GM19239 (cell line): ENCODE measurements at regions not wholly inside any gene's neighbourhood (a gene's known extent, or its start where the extent isn't known, plus 50 kb on each side); places are given as distances from the start of the nearest gene placed in this dataset.

Experiments
- DNase-seq: peaks from one replicate; pipeline ENCODE4 v3.0.0; 2011; ENCODE audit warnings: low spot score; ENCODE audit not compliant: insufficient read length
- FAIRE-seq: peaks from 2 replicates; lab custom pipeline; 2011; peaks lifted over from hg19 to GRCh38; lab: Jason Lieb, UNC

DNA sequence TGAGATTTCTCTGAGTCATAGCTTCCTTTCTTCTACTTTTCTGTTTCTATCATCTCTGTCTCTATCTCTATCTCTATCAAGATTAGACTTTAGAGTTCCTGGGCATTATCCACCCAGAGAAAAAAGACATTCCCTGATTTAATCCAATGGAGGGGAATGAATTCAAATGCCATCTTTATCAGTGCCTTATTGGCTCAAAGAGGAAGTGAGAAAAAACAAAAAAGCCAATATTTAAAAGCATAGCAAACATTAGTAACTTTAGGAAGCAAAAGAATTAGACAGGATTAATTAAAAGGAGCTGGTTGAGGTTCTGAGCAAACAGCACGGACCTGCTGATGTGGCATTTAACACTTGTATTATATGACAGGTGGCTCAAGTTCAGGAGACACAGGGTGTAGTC is 736.5 kb downstream of the REEP3 start:
- FAIRE-seq = no peak
- no peak for DNase-seq

DNA sequence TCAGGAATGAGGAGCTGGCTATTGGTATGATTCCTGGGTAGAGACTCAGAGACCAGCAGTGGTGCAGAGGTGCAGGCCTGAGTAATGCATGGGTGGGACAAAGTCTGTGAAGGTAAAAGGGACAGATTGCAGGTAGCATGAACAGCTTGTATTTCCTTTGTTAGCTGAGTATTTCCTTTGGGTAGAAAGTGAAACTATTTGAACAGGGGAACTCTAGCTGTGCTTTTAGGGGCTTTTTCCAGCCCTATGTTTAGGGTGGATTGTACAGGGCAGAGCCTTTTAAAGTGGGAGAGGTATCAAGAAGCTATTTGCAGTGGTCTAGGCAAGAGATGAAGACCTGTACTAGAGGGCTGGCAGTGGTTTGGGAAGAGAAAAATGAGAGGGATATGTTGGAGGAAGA is 739.9 kb downstream of the REEP3 start:
- FAIRE-seq = no peak

DNA sequence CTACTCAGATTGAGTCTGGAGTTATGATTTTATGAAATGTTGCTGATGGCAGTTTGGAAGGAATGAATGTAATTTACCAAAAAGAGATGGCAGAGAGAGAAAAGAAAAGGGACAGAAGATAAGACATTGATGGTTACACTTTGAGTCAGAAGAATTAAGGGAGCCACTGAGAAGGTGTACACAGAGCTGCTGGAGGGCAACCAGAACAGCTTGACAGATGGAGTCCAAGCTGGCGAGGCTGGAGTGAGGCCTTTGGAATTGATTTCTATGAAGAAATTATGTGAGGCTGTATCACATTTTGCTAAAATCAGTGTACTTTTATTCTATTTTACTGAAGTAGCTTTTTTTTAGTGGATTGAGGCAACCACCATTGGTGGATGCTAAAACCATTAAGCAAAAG is 740.5 kb downstream of the REEP3 start:
- DNase-seq = no peak
- no peak for FAIRE-seq

More for the DNA sequence above, 739.9 kb downstream of the REEP3 start:
- DNase-seq = no peak

DNA sequence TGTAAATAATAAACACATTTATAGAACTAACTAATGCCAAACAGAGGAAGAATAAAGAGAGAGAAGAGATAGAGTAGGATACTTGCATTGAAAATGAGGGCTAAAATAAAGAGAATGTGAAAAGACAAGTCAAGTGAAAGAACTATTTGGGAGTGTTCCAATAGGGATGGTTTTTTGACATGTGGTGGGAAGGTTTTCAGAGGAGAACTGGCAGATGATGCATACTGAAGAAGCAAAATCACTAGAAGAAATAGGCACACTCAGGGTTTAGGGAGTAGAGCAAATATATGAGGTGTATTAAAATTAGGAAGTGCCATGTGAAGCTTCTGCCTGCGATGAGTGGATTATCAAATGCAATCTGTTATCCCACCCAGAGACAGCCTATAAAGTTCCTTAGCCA is 744.8 kb downstream of the REEP3 start:
- FAIRE-seq = no peak
- DNase-seq = no peak

DNA sequence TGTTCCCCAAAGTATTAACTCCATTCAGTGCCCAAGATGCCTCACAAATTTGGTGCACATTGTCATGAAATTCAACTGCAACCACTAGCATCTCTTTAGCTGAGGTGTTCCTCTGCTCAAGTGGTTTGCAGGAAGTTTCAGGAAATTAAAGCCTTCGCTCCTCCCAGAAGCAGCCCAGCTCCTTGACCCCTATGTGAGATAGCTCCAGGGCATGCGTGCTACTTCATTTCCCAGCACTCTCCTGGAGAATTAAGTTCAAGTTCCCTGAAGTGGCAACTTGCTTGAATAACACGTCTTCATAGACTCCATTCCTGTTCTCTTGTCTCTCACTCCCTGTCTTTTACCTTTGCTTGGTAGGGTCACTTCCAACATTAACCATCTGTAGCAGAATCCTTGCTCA is 750.3 kb downstream of the REEP3 start:
- DNase-seq (no peak), FAIRE-seq (no peak)

DNA sequence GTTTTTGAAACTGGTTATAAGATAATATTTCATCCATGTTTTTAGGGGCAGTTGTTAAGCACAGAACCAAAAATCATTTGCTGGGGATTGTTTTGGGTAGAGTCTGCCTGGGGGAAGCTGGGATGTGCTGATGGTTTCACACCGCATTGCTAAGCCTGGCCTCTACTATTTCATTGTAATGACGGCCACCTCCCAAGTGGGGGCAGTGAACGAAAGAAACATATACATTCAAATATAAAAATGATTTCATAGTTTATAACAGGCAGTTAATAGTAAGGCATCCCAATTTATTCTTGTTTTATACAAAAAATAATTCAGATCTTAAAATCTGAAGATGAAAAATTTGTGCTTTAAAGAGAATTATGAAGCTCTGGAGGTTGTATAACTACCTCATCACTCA is 750.8 kb downstream of the REEP3 start:
- DNase-seq = no peak
- no peak for FAIRE-seq

DNA sequence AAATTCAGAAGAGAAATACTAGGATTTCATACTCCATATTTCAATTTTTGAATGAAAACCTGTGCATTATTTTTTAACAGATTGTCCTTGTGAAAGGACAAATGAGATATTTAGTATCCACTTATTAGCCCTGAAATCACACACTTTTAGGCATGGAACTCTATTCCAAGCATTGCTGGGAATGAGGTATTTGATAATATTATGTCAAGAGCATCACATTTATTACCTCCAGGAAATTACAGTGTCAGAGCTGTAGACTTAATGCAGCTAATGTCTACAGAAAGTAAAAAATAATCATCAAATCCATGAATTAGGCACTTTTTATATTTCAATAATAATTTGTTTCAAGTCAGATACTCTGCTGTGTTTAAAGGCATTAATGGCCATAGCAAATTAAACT is 753.8 kb downstream of the REEP3 start:
- DNase-seq (no peak), FAIRE-seq (no peak)

DNA sequence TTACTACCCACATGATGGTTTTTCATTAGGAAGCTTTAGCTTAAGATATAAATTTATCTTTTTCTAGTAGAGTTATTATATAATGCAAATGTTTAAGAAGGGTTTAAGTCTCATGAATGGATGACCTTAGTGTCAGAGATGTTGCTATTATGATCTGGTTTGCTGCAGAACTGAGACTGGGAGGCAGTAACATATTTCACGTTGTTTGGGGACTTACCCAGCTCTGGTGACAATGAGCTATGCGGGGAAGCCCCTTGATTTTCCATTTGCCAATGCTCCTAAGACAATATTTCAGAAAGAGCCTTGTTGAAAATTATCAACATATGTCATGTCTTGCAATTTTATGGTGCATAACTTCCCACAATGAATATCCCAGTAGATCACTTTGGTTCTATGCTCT is 754.6 kb downstream of the REEP3 start:
- DNase-seq (no peak), FAIRE-seq (peak; percentile 79)

DNA sequence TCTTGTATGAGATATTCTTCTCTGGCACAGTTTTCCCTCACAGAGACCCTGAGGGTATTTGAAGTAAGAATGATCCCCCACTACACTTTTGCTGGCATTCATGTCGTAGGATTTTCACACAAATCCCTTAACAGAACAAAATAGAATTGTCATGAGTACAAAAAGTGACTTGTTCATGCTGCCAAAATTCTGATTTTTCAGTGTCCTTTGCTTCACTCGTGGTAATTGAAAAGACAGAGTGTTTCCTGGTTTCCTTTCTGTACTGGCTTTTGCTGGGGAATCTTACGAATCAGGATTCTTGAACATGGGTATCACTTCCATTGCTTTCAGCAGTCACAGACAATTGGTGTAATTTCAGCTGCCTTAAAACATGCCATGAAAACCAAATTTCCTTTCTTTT is 756.3 kb downstream of the REEP3 start:
- DNase-seq (no peak), FAIRE-seq (no peak)

DNA sequence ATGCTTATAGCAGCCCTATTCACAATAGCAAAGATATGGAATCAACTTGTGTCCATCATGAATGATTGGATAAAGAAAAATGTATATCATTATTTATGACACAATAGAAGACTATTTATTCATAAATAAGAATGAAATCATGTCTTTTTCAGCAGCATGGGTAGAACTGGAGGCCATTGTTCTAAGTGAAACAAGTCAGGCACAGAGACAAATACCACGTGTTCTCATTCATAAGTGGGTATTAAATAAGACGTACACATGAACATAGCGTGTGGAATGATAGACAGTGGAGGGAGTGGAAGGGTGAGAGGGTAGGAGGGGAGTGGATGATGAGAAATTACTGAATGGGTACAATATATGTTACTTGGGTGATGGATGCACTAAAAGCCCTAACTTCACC is 762.4 kb downstream of the REEP3 start:
- FAIRE-seq = no peak
- no peak for DNase-seq

DNA sequence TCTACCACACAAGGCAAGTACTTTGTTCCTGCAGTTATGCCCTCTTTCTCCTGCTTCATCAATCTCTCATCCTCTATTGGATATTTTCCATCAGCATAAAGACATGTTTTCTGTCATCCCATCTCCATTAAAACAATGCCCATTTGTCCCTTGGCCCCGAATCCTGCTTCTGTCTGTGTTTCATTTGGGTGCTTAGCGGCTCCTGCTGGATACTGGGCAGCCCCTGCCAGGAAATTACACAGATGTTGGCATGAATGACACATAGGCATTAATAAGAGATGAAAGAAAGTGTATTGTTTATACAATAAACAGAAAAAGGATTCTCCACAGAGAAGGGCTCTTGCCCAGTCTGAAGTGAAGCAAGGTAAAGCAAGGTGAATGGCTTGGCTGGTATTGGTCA is 765.3 kb downstream of the REEP3 start:
- DNase-seq (no peak), FAIRE-seq (no peak)

DNA sequence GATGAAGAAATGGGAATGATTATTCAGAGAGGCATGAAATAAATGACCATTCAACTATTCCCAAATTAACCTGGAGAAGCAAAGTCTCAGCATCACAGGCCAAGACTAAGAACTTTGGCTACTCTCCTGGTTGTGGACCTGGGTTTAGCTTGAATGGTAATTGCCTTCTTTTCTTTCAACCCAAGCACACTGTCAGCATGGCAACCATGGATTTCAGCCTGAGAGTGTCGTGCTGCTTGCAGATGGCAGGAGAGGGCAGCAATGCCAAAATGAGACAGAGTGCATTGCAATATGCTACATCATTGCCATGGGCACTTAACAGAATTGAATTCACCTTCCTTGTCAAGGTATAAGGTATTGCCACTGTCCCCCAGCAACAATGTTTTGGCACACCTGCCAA is 767.2 kb downstream of the REEP3 start:
- DNase-seq (no peak), FAIRE-seq (no peak)

DNA sequence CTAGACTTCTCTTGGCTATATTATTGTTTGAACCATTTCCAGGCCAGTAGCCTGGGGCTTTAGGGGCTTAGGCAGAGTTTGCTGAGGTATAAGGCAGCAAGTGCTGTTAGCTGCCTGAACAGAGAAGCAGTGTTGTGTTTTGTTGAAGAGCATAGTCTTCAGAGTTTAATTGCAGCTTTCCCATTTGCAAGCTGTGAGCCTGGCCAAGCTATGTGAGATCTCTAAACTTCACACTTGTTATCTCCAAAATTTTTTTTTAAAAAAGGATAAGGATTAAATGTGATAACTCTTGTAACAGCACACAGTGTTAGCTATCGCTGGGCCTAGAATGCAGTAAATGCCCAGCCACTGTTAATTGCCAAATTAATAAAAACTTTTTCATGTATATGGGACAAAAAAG is 782.4 kb downstream of the REEP3 start:
- no peak for FAIRE-seq
- DNase-seq = no peak

DNA sequence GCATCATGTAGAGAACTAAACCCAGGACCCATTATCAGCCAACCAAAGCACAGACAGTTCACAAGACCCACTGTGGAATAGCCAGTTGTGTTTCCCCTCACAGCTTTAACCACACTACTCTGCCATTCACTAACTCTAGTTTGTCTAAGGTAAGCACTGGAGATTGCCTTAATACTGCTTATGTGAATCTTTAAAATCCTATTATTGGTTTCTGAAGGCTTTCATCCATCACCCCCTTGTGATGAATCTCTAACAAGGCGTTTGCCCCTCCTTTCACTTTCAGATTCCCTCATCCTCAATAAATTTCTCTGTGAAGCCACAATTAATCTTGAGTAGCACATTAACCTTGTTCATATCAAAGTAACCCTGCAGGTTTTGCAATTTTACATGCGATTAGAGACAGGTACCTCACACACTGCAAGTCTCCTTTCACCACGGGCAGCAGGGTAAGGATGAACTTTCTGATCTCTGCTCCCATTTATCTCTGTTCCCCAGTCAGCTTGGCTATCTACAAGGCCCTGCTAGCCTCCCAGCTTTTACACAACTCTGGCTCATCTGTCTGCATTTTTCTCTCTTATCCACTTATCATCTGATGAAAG is 785.6 kb downstream of the REEP3 start:
- DNase-seq = no peak
- no peak for FAIRE-seq

DNA sequence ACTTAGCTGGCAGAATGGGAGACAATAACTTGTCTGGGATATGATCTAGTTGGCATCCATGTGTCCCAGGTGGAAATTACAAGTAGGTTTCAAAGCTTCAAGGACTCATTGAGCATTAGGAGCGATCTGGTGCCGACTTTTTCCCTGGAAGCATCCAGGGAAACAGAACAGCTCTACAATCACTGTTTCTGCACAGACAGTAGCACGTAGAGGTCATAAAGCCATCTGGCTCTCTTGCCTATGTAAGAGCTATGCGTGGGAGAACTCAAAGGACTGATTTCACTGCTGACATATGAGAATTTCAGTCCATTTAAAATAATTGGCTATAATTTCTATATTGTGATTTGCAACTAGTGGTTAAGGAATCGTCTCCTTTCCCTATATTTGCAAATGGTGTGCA is 791.7 kb downstream of the REEP3 start:
- FAIRE-seq = no peak
- DNase-seq = no peak

DNA sequence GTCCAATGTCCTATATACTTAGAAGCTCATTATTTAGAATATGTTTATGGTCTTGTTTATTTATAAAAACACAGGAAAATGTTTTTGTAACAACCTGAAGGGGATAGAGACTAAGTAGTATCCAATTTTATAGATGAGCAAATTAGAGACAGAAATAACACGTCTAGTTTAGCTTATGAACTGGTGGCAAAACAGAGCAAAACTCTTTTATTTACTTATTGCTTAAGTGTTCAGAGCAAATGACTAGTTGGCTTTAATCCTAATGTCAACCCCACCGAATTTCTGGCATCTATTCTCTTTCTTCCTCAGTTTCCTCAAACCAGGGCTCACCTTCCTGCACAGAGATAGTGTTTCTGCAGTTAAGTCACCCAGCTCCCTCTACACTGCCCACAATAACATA is 792.8 kb downstream of the REEP3 start:
- FAIRE-seq (no peak), DNase-seq (no peak)

DNA sequence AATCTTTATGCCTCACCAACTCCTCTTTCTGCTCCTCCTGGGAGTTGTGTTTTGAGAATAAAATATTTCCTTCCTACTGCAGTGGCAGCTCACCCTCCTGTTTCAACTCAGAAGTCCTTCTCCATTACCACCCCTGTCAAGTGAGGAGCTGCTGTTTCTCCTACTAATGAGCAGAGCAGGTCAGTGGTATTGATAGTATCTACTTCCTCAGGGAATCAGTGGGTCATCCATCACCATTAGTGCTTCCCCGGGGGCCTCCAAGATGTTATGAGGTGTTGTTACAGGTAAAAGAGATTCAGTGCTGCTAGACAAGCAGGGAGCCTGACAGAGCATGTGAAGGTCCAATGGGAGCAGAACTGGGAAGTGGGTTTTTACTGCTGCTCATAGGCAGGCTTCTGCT is 795.2 kb downstream of the REEP3 start:
- no peak for FAIRE-seq
- no peak for DNase-seq

DNA sequence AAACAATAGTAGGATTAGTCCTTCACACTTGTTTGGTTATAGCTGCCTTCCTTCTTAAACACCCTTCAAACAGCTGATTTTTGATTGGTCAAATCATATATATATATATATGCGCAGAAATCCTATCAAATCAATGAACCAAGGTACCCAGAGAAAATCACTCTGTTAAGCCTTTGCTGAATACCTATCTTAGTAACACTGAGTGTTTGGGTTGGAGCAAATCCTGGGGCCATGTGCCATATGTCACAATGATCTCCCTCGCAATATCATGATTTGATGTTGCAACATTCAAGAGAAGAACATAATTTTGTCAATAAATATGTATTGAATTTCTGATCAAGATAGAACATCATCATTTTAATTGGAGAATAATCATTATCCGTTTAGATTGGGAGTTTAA is 795.6 kb downstream of the REEP3 start:
- FAIRE-seq (no peak), DNase-seq (no peak)

DNA sequence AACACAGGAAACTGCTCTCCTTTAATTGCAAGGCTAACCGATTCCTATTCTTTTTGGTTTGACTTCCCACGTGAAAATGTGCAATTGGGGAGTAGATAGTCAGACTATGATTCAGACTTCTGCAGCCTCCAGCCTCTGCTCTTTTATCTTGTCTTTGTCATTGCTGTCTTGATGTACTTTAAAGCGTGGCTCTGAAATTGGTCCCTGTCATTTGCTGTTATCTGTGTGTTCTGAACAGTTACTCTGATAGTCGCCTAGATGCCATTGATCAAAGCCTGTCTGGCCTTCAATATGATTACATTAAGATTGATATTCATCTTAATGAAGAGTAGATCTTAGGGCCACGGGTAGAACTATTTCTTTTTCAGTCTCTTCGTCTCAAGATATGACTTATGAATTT is 799.2 kb downstream of the REEP3 start:
- FAIRE-seq = no peak
- DNase-seq = no peak

DNA sequence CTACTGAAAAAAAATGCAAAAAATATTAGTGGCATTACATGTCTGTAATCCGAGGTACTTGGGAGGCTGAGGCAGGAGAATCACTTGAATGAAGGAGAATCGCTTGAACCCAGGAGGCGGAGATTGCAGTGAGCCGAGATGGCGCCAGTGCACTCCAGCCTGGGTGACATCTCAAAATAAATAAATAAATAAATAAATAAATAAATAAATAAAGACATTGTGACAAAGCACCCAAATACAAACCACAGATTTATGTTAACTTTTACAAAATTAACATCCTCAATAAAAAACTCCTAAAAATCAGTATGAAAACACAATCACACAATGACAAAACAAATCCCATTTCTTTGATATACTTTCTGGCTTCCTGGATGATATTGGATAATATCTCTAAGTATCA is 808.3 kb downstream of the REEP3 start:
- no peak for FAIRE-seq
- no peak for DNase-seq

DNA sequence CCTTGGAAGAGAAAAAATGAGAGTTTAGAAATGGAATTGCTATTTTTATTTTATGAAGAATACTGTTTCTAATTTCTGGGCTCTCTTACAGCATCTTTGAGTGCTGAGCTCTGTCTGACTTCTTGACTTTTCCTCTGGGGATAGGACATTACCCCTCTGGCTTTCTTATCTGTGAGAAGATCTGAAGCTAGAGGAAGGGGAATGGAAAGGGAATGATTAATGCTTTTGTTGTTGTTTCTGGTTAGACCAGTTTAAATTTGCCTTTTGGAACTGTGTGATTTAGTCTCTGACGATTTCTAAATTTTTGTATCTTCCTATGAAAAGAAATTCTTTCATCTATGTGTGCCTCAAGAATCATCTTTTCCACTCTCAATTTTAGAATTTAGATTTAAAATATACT is 811.4 kb downstream of the REEP3 start:
- FAIRE-seq (no peak), DNase-seq (no peak)

DNA sequence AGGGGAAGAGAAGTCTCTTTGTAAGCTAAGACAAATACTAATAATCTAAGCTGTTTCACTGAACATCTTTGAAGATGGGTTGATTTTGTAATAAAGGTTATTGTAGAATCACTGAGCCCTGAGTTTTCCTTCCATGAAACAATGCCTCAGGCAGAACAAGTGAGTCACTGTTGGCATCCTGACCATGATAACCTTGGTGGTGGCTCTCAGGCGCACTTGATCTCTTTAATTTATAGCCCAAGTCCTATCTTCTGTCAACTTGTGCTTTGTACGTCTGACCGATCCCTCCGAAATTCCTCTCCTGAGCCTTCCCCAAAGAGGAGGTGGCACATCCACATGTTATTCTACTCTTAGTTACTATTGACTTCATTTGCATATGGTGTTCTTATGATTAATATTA is 812.9 kb downstream of the REEP3 start:
- no peak for FAIRE-seq
- DNase-seq = no peak

DNA sequence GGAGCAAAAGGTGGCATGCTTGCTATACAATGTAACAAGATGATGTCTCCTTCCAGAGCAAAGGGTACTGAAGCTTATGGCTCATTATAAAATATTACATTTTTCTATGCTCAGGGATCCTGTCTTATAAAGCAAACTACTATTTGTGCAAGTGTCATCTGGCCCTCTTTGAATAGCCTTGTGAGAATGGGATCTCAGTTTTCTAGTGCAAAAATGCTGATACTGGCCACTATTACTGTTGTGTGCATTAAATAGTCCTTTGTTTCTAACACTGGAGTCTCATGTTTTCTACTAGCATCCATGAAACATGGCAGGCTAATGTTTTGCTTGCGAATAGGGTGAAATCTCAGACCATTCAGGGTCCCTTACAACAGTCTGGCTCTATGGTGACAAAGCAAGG is 823.0 kb downstream of the REEP3 start:
- DNase-seq (no peak), FAIRE-seq (no peak)
